Gastroesophageal sphincter (tissue), 3 donors: ENCODE measurements at regions not wholly inside any gene's neighbourhood (a gene's known extent, or its start where the extent isn't known, plus 50 kb on each side); places are given as distances from the start of the nearest gene placed in this dataset.

Experiments
- CTCF ChIP-seq, 4 experiments: fragments of 200-600 bp in 2 of 4; fragments of 450-650 bp in 2 of 4; sonication (generic) in 1 of 4; IDR thresholded peaks; one replicate each; pipeline ENCODE4 v1.5.1; 2017 to 2019; ENCODE audit warnings: antibody characterized with exemption in 4 of 4, mild to moderate bottlenecking in 2 of 4, moderate library complexity in 2 of 4
- POLR2AphosphoS5 ChIP-seq: sonication (generic); formaldehyde crosslinking; IDR thresholded peaks from one replicate; pipeline ENCODE4 v1.6.1; 2017; ENCODE audit warnings: antibody characterized with exemption

GRCh38 chr1:96989302-96989701, 267.7 kb downstream of the PTBP2 start:
- TF ChIP-seq POLR2AphosphoS5 (no peak), CTCF (IDR thresholded peaks at IDR 0.05) (no peak)
